ENCODE measurements at regions not wholly inside any gene's neighbourhood (a gene's known extent, or its start where the extent isn't known, plus 50 kb on each side); places are given as distances from the start of the nearest gene placed in this dataset.

DNA sequence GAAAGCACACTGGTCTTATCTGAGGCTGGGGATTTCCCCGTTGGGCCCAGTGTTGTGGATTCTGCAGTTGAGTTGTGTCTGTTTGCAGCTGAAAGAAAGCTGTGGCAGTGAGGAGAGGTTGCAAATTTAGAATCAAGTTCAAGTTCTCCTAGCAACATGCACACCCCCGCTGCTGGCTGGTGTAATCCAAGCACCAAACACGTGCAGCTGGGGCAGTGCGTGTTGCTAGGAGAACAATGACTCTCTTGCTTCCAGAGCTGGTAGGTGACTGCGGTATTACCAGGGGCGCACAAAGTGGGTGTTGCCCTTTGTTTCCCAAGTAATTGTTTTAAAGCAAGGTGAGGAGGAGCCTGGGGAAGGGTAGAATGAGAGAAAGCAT, 91.5 kb downstream of the IER5 start:
- TF ChIP-seq, protein P1, sequence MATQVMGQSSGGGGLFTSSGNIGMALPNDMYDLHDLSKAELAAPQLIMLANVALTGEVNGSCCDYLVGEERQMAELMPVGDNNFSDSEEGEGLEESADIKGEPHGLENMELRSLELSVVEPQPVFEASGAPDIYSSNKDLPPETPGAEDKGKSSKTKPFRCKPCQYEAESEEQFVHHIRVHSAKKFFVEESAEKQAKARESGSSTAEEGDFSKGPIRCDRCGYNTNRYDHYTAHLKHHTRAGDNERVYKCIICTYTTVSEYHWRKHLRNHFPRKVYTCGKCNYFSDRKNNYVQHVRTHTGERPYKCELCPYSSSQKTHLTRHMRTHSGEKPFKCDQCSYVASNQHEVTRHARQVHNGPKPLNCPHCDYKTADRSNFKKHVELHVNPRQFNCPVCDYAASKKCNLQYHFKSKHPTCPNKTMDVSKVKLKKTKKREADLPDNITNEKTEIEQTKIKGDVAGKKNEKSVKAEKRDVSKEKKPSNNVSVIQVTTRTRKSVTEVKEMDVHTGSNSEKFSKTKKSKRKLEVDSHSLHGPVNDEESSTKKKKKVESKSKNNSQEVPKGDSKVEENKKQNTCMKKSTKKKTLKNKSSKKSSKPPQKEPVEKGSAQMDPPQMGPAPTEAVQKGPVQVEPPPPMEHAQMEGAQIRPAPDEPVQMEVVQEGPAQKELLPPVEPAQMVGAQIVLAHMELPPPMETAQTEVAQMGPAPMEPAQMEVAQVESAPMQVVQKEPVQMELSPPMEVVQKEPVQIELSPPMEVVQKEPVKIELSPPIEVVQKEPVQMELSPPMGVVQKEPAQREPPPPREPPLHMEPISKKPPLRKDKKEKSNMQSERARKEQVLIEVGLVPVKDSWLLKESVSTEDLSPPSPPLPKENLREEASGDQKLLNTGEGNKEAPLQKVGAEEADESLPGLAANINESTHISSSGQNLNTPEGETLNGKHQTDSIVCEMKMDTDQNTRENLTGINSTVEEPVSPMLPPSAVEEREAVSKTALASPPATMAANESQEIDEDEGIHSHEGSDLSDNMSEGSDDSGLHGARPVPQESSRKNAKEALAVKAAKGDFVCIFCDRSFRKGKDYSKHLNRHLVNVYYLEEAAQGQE (IDR thresholded peaks at IDR 0.05; ENCODE audit: low read depth), result no peak
- TF ChIP-seq JUND (IDR thresholded peaks at IDR 0.05), result no peak
- TF ChIP-seq POLR2AphosphoS5 (IDR thresholded peaks at IDR 0.05; ENCODE audit: low read depth, low read length), result no peak
- TF ChIP-seq ELF1 (IDR thresholded peaks at IDR 0.05; ENCODE audit: borderline replicate concordance, low read depth), result no peak
- TF ChIP-seq, protein P2, sequence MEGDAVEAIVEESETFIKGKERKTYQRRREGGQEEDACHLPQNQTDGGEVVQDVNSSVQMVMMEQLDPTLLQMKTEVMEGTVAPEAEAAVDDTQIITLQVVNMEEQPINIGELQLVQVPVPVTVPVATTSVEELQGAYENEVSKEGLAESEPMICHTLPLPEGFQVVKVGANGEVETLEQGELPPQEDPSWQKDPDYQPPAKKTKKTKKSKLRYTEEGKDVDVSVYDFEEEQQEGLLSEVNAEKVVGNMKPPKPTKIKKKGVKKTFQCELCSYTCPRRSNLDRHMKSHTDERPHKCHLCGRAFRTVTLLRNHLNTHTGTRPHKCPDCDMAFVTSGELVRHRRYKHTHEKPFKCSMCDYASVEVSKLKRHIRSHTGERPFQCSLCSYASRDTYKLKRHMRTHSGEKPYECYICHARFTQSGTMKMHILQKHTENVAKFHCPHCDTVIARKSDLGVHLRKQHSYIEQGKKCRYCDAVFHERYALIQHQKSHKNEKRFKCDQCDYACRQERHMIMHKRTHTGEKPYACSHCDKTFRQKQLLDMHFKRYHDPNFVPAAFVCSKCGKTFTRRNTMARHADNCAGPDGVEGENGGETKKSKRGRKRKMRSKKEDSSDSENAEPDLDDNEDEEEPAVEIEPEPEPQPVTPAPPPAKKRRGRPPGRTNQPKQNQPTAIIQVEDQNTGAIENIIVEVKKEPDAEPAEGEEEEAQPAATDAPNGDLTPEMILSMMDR (IDR thresholded peaks at IDR 0.05 in 2 of 3, conservative IDR thresholded peaks at IDR 0.05 in 1 of 3; ENCODE audit: borderline replicate concordance in 1 of 3, insufficient read depth in 1 of 3, low read depth in 2 of 3, low read length in 2 of 3), result no peak
- no peak for TF ChIP-seq POLR2A (IDR thresholded peaks at IDR 0.05; ENCODE audit: borderline replicate concordance, extremely low read depth, insufficient read depth, insufficient read length)
- TF ChIP-seq SIN3A (IDR thresholded peaks at IDR 0.05; ENCODE audit: low read depth), result no peak
- TF ChIP-seq EZH2 (IDR thresholded peaks at IDR 0.05), result no peak
- TF ChIP-seq EZH2phosphoT487 (IDR thresholded peaks at IDR 0.05; ENCODE audit: borderline replicate concordance), result no peak
- no peak for TF ChIP-seq ZFX (IDR thresholded peaks at IDR 0.05)
- no peak for TF ChIP-seq ZNF274 (IDR thresholded peaks at IDR 0.05; ENCODE audit: low read depth, low read length)
- TF ChIP-seq, protein P3, sequence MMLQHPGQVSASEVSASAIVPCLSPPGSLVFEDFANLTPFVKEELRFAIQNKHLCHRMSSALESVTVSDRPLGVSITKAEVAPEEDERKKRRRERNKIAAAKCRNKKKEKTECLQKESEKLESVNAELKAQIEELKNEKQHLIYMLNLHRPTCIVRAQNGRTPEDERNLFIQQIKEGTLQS (IDR thresholded peaks at IDR 0.05), result no peak
- TF ChIP-seq, protein P4, sequence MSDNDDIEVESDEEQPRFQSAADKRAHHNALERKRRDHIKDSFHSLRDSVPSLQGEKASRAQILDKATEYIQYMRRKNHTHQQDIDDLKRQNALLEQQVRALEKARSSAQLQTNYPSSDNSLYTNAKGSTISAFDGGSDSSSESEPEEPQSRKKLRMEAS (IDR thresholded peaks at IDR 0.05), result no peak
- ChIA-PET RAD21 (ENCODE audit: low non-redundant PET in 1 of 2, low total read pairs in 2 of 2, uncharacterized antibody in 2 of 2, unreplicated experiment in 2 of 2) (no interaction called here), POLR2A (no interaction called here), CTCF (interaction anchor here (0.9 kb wide), 1 partner anchor 245 kb away, joined by 3 read pairs; no protein-coding TSS in a partner anchor)
- no peaks in the 10 kb centered on the region for H3K79me2 ChIP-seq (ENCODE audit: insufficient read depth, low read length)
- H3K9me3 ChIP-seq (ENCODE audit: control insufficient read depth in 1 of 2, insufficient read depth in 1 of 2, low read depth in 1 of 2, low read length in 2 of 2), result no peaks in the 10 kb centered on the region
- no peak overlapping the region for H2AFZ ChIP-seq (ENCODE audit: low read depth, low read length, poor library complexity, severe bottlenecking)
- H3K4me3 ChIP-seq (replicated peaks in 1 of 2; ENCODE audit: low read depth in 1 of 2, low read length in 2 of 2), result no peak overlapping the region
- no peaks in the 10 kb centered on the region for H3K9me2 ChIP-seq (ENCODE audit: insufficient read depth)
- H3K27me3 ChIP-seq (ENCODE audit: insufficient read depth, low read length), result peaks cover 10% of the 10 kb centered on the region; the same call in 1 of the 2 replicates
- no peaks in the 10 kb centered on the region for H4K20me1 ChIP-seq (ENCODE audit: insufficient read depth)
- no peak overlapping the region for H3K27ac ChIP-seq (ENCODE audit: low read depth, low read length)
- H3K36me3 ChIP-seq (ENCODE audit: control insufficient read depth in 1 of 2, insufficient read depth in 2 of 2, low read length in 2 of 2), result no peaks in the 10 kb centered on the region
- no TSS peak for BruUV-seq (replicated peaks)
- intact Hi-C loops (cut with micrococcal nuclease), result no loop called here
- H3K4me2 ChIP-seq (ENCODE audit: low read length), result no peak overlapping the region
- H3K9ac ChIP-seq (ENCODE audit: low read length), result no peak overlapping the region
- no peak for DNase-seq (ENCODE audit: low read depth, low spot score)
- no peaks in the 10 kb centered on the region for H3K4me1 ChIP-seq (ENCODE audit: control insufficient read depth in 1 of 2, insufficient read depth in 2 of 2, low read length in 2 of 2)
- no peak for ATAC-seq
